HEK293 (cell line): ENCODE measurements at regions not wholly inside any gene's neighbourhood (a gene's known extent, or its start where the extent isn't known, plus 50 kb on each side); places are given as distances from the start of the nearest gene placed in this dataset.

Source experiments
- CTCF ChIA-PET: fragments of 350-600 bp; formaldehyde crosslinking; extraction: SDS; loops from one replicate; lab custom pipeline; 2021; ENCODE audit warnings: antibody characterized with exemption; lab: Yijun Ruan, JAX
- POLR2A ChIA-PET: fragments of 300-600 bp; formaldehyde crosslinking; extraction: SDS; loops from one replicate; lab custom pipeline; 2020; ENCODE audit warnings: antibody characterized with exemption, inconsistent platforms; lab: Yijun Ruan, JAX
- H3K27ac ChIP-seq: fragments of 200-500 bp; sonication (Bioruptor generic); 2 replicates; pipeline ENCODE4 v1.5.1; 2014; ENCODE audit warnings: low read depth, low read length, control low read depth, inconsistent platforms; ENCODE audit errors: extremely low read depth
- H3K36me3 ChIP-seq, 2 experiments: fragments of 200-500 bp in 1 of 2; sonication (Bioruptor generic) in 1 of 2; 1 replicate in 1 of 2; 2 replicates in 1 of 2; pipeline ENCODE4 v1.5.1; 2014 to 2017; ENCODE audit warnings: inconsistent platforms in 2 of 2, low read length in 2 of 2; ENCODE audit not compliant: control insufficient read depth in 2 of 2, insufficient read depth in 1 of 2
- H3K4me1 ChIP-seq: fragments of 200-500 bp; sonication (Bioruptor generic); 2 replicates; pipeline ENCODE4 v1.5.1; 2014; ENCODE audit warnings: mild to moderate bottlenecking, low read length, inconsistent platforms; ENCODE audit not compliant: control insufficient read depth, insufficient read depth
- H3K4me3 ChIP-seq: 2 replicates; pipeline ENCODE4 v1.5.1; 2011; ENCODE audit warnings: low read depth, mild to moderate bottlenecking, control low read depth, low read length, moderate library complexity
- H3K9me3 ChIP-seq: fragments of 200-500 bp; sonication (Bioruptor generic); 2 replicates; pipeline ENCODE4 v1.5.1; 2014; ENCODE audit warnings: low read depth, low read length, inconsistent platforms; ENCODE audit not compliant: control insufficient read depth, insufficient read depth
- ATF2 ChIP-seq: fragments of 450-650 bp; formaldehyde crosslinking; IDR thresholded peaks from 2 replicates; pipeline ENCODE4 v1.5.1; 2016; ENCODE audit warnings: missing biosample characterization, missing genetic modification characterization, low read depth
- EGR2 ChIP-seq: fragments of 450-650 bp; formaldehyde crosslinking; IDR thresholded peaks from 2 replicates; pipeline ENCODE4 v1.5.1; 2016; ENCODE audit warnings: low read depth, missing biosample characterization, missing genetic modification characterization
- HOXA7 ChIP-seq: sonication (generic); formaldehyde crosslinking; IDR thresholded peaks from 2 replicates; pipeline ENCODE4 v1.8.1; 2022; ENCODE audit warnings: missing genetic modification reagents, borderline replicate concordance
- IKZF3 ChIP-seq: fragments of 450-650 bp; IDR thresholded peaks from 2 replicates; pipeline ENCODE4 v1.5.0; 2018; ENCODE audit warnings: missing biosample characterization, mild to moderate bottlenecking, missing genetic modification characterization, moderate library complexity
- KLF16 ChIP-seq: fragments of 450-650 bp; formaldehyde crosslinking; IDR thresholded peaks from 2 replicates; pipeline ENCODE4 v1.5.1; 2017; ENCODE audit warnings: missing biosample characterization, missing genetic modification characterization
- KLF9 ChIP-seq: fragments of 450-650 bp; formaldehyde crosslinking; IDR thresholded peaks from 2 replicates; pipeline ENCODE4 v1.5.1; 2016; ENCODE audit warnings: missing biosample characterization, missing genetic modification characterization, low read depth
- MZF1 ChIP-seq: fragments of 450-650 bp; formaldehyde crosslinking; IDR thresholded peaks from 2 replicates; pipeline ENCODE4 v1.5.1; 2017; ENCODE audit warnings: missing biosample characterization, missing genetic modification characterization, borderline replicate concordance
- PATZ1 ChIP-seq: fragments of 450-650 bp; formaldehyde crosslinking; IDR thresholded peaks from 2 replicates; pipeline ENCODE4 v1.5.1; 2016; ENCODE audit warnings: missing biosample characterization, missing genetic modification characterization
- PRDM1 ChIP-seq: fragments of 450-650 bp; formaldehyde crosslinking; IDR thresholded peaks from 2 replicates; pipeline ENCODE4; 2016; ENCODE audit warnings: missing biosample characterization, missing genetic modification characterization
- SP3 ChIP-seq: fragments of 450-650 bp; formaldehyde crosslinking; IDR thresholded peaks from 2 replicates; pipeline ENCODE4 v1.5.1; 2016; ENCODE audit warnings: missing biosample characterization, missing genetic modification characterization
- TCF7L2 ChIP-seq: IDR thresholded peaks from 2 replicates; pipeline ENCODE4 v1.6.1; 2011; ENCODE audit warnings: low read depth, mild to moderate bottlenecking, inconsistent platforms, low read length, moderate library complexity, borderline replicate concordance
- ZFP37 ChIP-seq: fragments of 450-650 bp; formaldehyde crosslinking; IDR thresholded peaks from 2 replicates; pipeline ENCODE4 v1.5.1; 2016; ENCODE audit warnings: missing biosample characterization, missing genetic modification characterization
- ZNF121 ChIP-seq: fragments of 450-650 bp; formaldehyde crosslinking; IDR thresholded peaks from 2 replicates; pipeline ENCODE4 v1.5.1; 2016; ENCODE audit warnings: missing biosample characterization, missing genetic modification characterization
- ZNF138 ChIP-seq: fragments of 450-650 bp; formaldehyde crosslinking; IDR thresholded peaks from 2 replicates; pipeline ENCODE4 v1.5.1; 2016; ENCODE audit warnings: missing biosample characterization, missing genetic modification characterization, borderline replicate concordance
- ZNF174 ChIP-seq: fragments of 450-650 bp; formaldehyde crosslinking; IDR thresholded peaks from 2 replicates; pipeline ENCODE4 v1.5.0; 2017; ENCODE audit warnings: missing biosample characterization, mild to moderate bottlenecking, missing genetic modification characterization
- ZNF202 ChIP-seq: fragments of 450-650 bp; formaldehyde crosslinking; IDR thresholded peaks from 2 replicates; pipeline ENCODE4 v1.5.1; 2016; ENCODE audit warnings: missing biosample characterization, missing genetic modification characterization, borderline replicate concordance
- ZNF214 ChIP-seq: fragments of 450-650 bp; formaldehyde crosslinking; IDR thresholded peaks from 2 replicates; pipeline ENCODE4 v1.5.1; 2017; ENCODE audit warnings: missing biosample characterization, mild to moderate bottlenecking, missing genetic modification characterization, borderline replicate concordance
- ZNF221 ChIP-seq: fragments of 450-650 bp; formaldehyde crosslinking; IDR thresholded peaks from 2 replicates; pipeline ENCODE4 v1.5.1; 2017; ENCODE audit warnings: missing biosample characterization, missing genetic modification characterization, borderline replicate concordance
- ZNF24 ChIP-seq: fragments of 450-650 bp; formaldehyde crosslinking; IDR thresholded peaks from 2 replicates; pipeline ENCODE4 v1.5.1; 2016; ENCODE audit warnings: missing biosample characterization, missing genetic modification characterization
- ZNF335 ChIP-seq: fragments of 450-650 bp; formaldehyde crosslinking; conservative IDR thresholded peaks from 2 replicates; pipeline ENCODE4 v1.5.1; 2016; ENCODE audit warnings: missing biosample characterization, missing genetic modification characterization
- ZNF48 ChIP-seq: fragments of 450-650 bp; formaldehyde crosslinking; IDR thresholded peaks from 2 replicates; pipeline ENCODE4 v1.5.1; 2016; ENCODE audit warnings: missing biosample characterization, missing genetic modification characterization
- ZNF548 ChIP-seq: fragments of 450-650 bp; formaldehyde crosslinking; IDR thresholded peaks from 2 replicates; pipeline ENCODE4 v1.5.1; 2016; ENCODE audit warnings: missing biosample characterization, missing genetic modification characterization
- ZNF621 ChIP-seq: fragments of 450-650 bp; formaldehyde crosslinking; IDR thresholded peaks from 2 replicates; pipeline ENCODE4 v1.5.1; 2017; ENCODE audit warnings: missing biosample characterization, missing genetic modification characterization
- ZNF830 ChIP-seq: fragments of 450-650 bp; IDR thresholded peaks from 2 replicates; pipeline ENCODE4 v1.5.0; 2018; ENCODE audit warnings: missing biosample characterization, missing genetic modification characterization, low read depth, mild to moderate bottlenecking, moderate library complexity
- ZSCAN18 ChIP-seq: fragments of 450-650 bp; formaldehyde crosslinking; IDR thresholded peaks from 2 replicates; pipeline ENCODE4 v1.5.1; 2016; ENCODE audit warnings: missing biosample characterization, missing genetic modification characterization
- TF ChIP-seq, protein P1 (sequence below): fragments of 450-650 bp; formaldehyde crosslinking; IDR thresholded peaks from 2 replicates; pipeline ENCODE4 v1.5.1; 2016; ENCODE audit warnings: missing biosample characterization, missing genetic modification characterization

DNA sequence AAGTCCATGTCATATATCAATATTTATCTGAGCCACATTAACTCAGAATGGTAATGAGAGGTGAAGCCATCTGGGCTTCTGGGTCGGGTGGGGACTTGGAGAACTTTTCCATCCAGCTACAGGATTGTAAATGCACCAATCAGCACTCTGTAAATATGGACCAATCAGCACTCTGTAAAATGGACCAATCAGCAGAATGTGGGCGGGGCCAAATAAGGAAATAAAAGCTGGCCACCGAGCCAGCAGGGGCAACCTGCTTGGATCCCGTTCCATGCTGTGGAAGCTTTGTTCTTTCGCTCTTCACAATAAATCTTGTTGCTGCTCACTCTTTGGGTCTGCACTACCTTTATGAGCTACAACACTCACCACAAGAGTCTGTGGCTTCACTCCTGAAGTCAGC lies 253.4 kb downstream of the JRKL start:
- Histone ChIP-seq H3K9me3 (no peaks in the 10 kb centered on the region), H3K4me1 (no peaks in the 10 kb centered on the region), H3K27ac (no peak overlapping the region), H3K4me3 (no peak overlapping the region), H3K36me3 (no peaks in the 10 kb centered on the region)
- ChIA-PET POLR2A (no interaction called here), CTCF (no interaction called here)
- TF ChIP-seq ZNF138 (tag by site-specific recombination) (no peak), ZSCAN18 (tag by site-specific recombination) (no peak), PATZ1 (tag by site-specific recombination) (no peak), ZNF121 (no peak)

DNA sequence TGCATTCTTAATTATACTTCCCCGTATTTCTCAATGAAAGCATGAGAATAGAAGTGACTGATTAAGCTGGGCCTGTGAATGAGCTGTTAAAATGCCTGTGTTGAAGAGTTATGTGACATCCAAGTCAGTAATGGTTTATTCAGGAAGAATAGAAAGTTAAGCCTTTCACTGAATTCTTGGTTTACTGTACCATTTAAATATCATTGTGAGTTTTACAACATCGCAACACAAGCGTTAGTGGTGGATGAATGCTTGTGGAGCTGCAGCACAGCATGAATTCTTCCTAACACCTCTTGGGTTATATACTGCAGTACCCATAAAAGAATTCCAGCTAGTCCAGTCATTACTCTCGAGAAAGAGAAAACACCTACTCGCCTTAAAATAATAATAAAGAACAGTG lies 257.8 kb downstream of the JRKL start:
- H3K9me3 ChIP-seq: no peaks in the 10 kb centered on the region
- no peaks in the 10 kb centered on the region for H3K36me3 ChIP-seq
- TF ChIP-seq ATF2 (tag by site-specific recombination) (no peak), ZFP37 (no peak), ZNF335 (tag by site-specific recombination) (no peak), PRDM1 (no peak), IKZF3 (no peak), TCF7L2 (no peak), MZF1 (no peak), KLF9 (no peak), ZNF621 (tag by site-specific recombination) (no peak)
- ChIA-PET CTCF (interaction anchor here (0.6 kb wide), 1 partner anchor 174 kb away, joined by 3 read pairs; no protein-coding TSS in a partner anchor), POLR2A (no interaction called here)
- H3K27ac ChIP-seq: no peak overlapping the region
- no peaks in the 10 kb centered on the region for H3K4me1 ChIP-seq
- no peak overlapping the region for H3K4me3 ChIP-seq

- no peaks in the 10 kb centered on the region for H3K9me3 ChIP-seq
- POLR2A ChIA-PET: no interaction called here
- CTCF ChIA-PET: no interaction called here
- TF ChIP-seq ZNF221 (tag by site-specific recombination): no peak
- TF ChIP-seq, protein P1, sequence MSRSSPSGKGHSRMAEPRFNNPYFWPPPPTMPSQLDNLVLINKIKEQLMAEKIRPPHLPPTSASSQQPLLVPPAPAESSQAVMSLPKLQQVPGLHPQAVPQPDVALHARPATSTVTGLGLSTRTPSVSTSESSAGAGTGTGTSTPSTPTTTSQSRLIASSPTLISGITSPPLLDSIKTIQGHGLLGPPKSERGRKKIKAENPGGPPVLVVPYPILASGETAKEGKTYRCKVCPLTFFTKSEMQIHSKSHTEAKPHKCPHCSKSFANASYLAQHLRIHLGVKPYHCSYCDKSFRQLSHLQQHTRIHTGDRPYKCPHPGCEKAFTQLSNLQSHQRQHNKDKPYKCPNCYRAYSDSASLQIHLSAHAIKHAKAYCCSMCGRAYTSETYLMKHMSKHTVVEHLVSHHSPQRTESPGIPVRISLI: no peak
- no peak for TF ChIP-seq ZNF214 (tag by site-specific recombination)
- no peak for TF ChIP-seq SP3
- no peak for TF ChIP-seq ZNF174 (tag by site-specific recombination)
- TF ChIP-seq ZNF548 (tag by site-specific recombination): no peak
- no peak for TF ChIP-seq ZNF24 (tag by site-specific recombination)
- no peak for TF ChIP-seq ZNF830 (tag by site-specific recombination)
- TF ChIP-seq ZNF48 (tag by site-specific recombination): no peak
- no peak for TF ChIP-seq HOXA7 (CRISPR knock-in tag)
- TF ChIP-seq EGR2: no peak
- TF ChIP-seq ZNF202: no peak
- no peak for TF ChIP-seq KLF16
- H3K27ac ChIP-seq: no peak overlapping the region
- H3K4me3 ChIP-seq: no peak overlapping the region
- no peaks in the 10 kb centered on the region for H3K4me1 ChIP-seq
- no peaks in the 10 kb centered on the region for H3K36me3 ChIP-seq
These were observed 259.2 kb downstream of the JRKL start for GRCh38 chr11:96648991-96649390.
